ENCODE measurements at regions not wholly inside any gene's neighbourhood (a gene's known extent, or its start where the extent isn't known, plus 50 kb on each side); places are given as distances from the start of the nearest gene placed in this dataset.

DNA sequence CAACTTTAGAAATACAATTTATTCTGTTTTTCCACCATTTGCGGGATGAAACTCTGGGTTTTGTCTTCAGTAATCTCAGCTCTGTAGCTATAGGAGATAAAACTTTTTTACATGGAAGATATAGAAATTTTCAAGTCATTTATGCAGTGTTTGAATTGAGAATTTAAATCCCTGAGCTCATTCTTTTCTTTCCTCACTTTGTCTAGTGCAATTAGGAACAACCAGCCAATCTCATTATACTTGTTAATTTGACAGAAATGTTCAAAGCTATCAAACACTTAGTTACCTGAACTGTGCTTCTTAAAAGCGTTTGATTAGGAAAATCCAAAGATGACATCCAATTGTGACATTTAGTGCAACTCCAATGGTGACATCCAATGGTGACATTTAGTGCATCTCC lies 1014.3 kb downstream of the SLITRK5 start:
- Histone ChIP-seq H3K27me3 (ENCODE audit: insufficient read depth, low read depth) (no peaks in the 10 kb centered on the region), H3F3A (ENCODE audit: insufficient read depth, low read depth) (no peaks in the 10 kb centered on the region), H3K4me2 (no peak overlapping the region), H4K20me1 (ENCODE audit: insufficient read depth) (no peaks in the 10 kb centered on the region), H3K79me2 (ENCODE audit: low read depth) (no peaks in the 10 kb centered on the region), H2AFZ (no peak overlapping the region), H3K27ac (no peak overlapping the region), H3K4me1 (replicated peaks; ENCODE audit: insufficient read depth) (no peaks in the 10 kb centered on the region), H3K4me3 (no peak overlapping the region), H3K36me3 (ENCODE audit: low read depth) (no peaks in the 10 kb centered on the region), H3K9me3 (ENCODE audit: insufficient read depth, low read depth) (no peaks in the 10 kb centered on the region), H3K9me2 (ENCODE audit: insufficient read depth) (no peaks in the 10 kb centered on the region)
- ChIA-PET CTCF (no interaction called here), POLR2A (ENCODE audit: unreplicated experiment) (no interaction called here)
- TF ChIP-seq, protein P1, sequence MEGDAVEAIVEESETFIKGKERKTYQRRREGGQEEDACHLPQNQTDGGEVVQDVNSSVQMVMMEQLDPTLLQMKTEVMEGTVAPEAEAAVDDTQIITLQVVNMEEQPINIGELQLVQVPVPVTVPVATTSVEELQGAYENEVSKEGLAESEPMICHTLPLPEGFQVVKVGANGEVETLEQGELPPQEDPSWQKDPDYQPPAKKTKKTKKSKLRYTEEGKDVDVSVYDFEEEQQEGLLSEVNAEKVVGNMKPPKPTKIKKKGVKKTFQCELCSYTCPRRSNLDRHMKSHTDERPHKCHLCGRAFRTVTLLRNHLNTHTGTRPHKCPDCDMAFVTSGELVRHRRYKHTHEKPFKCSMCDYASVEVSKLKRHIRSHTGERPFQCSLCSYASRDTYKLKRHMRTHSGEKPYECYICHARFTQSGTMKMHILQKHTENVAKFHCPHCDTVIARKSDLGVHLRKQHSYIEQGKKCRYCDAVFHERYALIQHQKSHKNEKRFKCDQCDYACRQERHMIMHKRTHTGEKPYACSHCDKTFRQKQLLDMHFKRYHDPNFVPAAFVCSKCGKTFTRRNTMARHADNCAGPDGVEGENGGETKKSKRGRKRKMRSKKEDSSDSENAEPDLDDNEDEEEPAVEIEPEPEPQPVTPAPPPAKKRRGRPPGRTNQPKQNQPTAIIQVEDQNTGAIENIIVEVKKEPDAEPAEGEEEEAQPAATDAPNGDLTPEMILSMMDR (conservative IDR thresholded peaks at IDR 0.05) = no peak
- no peak for TF ChIP-seq EZH2 (IDR thresholded peaks at IDR 0.05; ENCODE audit: low read depth)
- no TSS peak for BruUV-seq (replicated peaks)
- intact Hi-C loops (cut with micrococcal nuclease; ENCODE audit: unreplicated experiment) = no loop called here
- no peak for DNase-seq

- Histone ChIP-seq H3K4me2 (no peak overlapping the region), H4K20me1 (ENCODE audit: insufficient read depth) (no peaks in the 10 kb centered on the region), H3K9me2 (ENCODE audit: insufficient read depth) (no peaks in the 10 kb centered on the region), H3F3A (ENCODE audit: insufficient read depth, low read depth) (no peaks in the 10 kb centered on the region), H3K4me1 (replicated peaks; ENCODE audit: insufficient read depth) (no peaks in the 10 kb centered on the region), H3K79me2 (ENCODE audit: low read depth) (no peaks in the 10 kb centered on the region), H3K9me3 (ENCODE audit: insufficient read depth, low read depth) (no peaks in the 10 kb centered on the region), H2AFZ (no peak overlapping the region), H3K27me3 (ENCODE audit: insufficient read depth, low read depth) (no peaks in the 10 kb centered on the region), H3K4me3 (no peak overlapping the region), H3K27ac (no peak overlapping the region), H3K36me3 (ENCODE audit: low read depth) (no peaks in the 10 kb centered on the region)
- intact Hi-C loops (cut with micrococcal nuclease; ENCODE audit: unreplicated experiment) = no loop called here
- DNase-seq = no peak
- BruUV-seq (replicated peaks) = no TSS peak
- POLR2A ChIA-PET (ENCODE audit: unreplicated experiment) = no interaction called here
- TF ChIP-seq, protein P1 (conservative IDR thresholded peaks at IDR 0.05) = no peak
- TF ChIP-seq EZH2 (IDR thresholded peaks at IDR 0.05; ENCODE audit: low read depth) = no peak
- CTCF ChIA-PET = no interaction called here
These were observed 1030.4 kb downstream of the SLITRK5 start for GRCh38 chr13:88701551-88701950.

- CTCF ChIA-PET = no interaction called here
- no peaks in the 10 kb centered on the region for H4K20me1 ChIP-seq (ENCODE audit: insufficient read depth)
- DNase-seq = no peak
- H3K79me2 ChIP-seq (ENCODE audit: low read depth) = no peaks in the 10 kb centered on the region
- no peaks in the 10 kb centered on the region for H3F3A ChIP-seq (ENCODE audit: insufficient read depth, low read depth)
- no peaks in the 10 kb centered on the region for H3K9me2 ChIP-seq (ENCODE audit: insufficient read depth)
- H3K4me3 ChIP-seq = no peak overlapping the region
- intact Hi-C loops (cut with micrococcal nuclease; ENCODE audit: unreplicated experiment) = no loop called here
- TF ChIP-seq EZH2 (IDR thresholded peaks at IDR 0.05; ENCODE audit: low read depth) = no peak
- TF ChIP-seq, protein P1 (conservative IDR thresholded peaks at IDR 0.05) = no peak
- no peak overlapping the region for H3K27ac ChIP-seq
- no peaks in the 10 kb centered on the region for H3K36me3 ChIP-seq (ENCODE audit: low read depth)
- H3K9me3 ChIP-seq (ENCODE audit: insufficient read depth, low read depth) = no peaks in the 10 kb centered on the region
- 0 out of 2 replicates have a peak overlapping the region, but pooled peaks have one; percentile 18 for H3K4me2 ChIP-seq
- H3K4me1 ChIP-seq (replicated peaks; ENCODE audit: insufficient read depth) = no peaks in the 10 kb centered on the region
- no TSS peak for BruUV-seq (replicated peaks)
- H3K27me3 ChIP-seq (ENCODE audit: insufficient read depth, low read depth) = no peaks in the 10 kb centered on the region
- H2AFZ ChIP-seq = peak overlapping the region; percentile 30; the same call in 1 of the 2 replicates
- POLR2A ChIA-PET (ENCODE audit: unreplicated experiment) = interaction anchor here (0.6 kb wide), 1 partner anchor 17 kb away, joined by 4 read pairs; no protein-coding TSS in a partner anchor
These were observed 1033.6 kb downstream of the SLITRK5 start for GRCh38 chr13:88704600-88705275.
